Ishikawa (cell line): ENCODE measurements at regions not wholly inside any gene's neighbourhood (a gene's known extent, or its start where the extent isn't known, plus 50 kb on each side); places are given as distances from the start of the nearest gene placed in this dataset.

Experiments
- CEBPB ChIP-seq: IDR thresholded peaks from 2 replicates; pipeline ENCODE4 v1.6.1; 2012
- CREB1 ChIP-seq: IDR thresholded peaks from 2 replicates; pipeline ENCODE4 v1.6.1; 2012; ENCODE audit warnings: low read depth
- EGR1 ChIP-seq: IDR thresholded peaks from 2 replicates; pipeline ENCODE4 v1.6.1; 2012
- EP300 ChIP-seq: IDR thresholded peaks from 2 replicates; pipeline ENCODE4 v1.6.1; 2012; ENCODE audit warnings: borderline replicate concordance
- FOXM1 ChIP-seq: IDR thresholded peaks from 2 replicates; pipeline ENCODE4 v1.6.1; 2012; ENCODE audit warnings: low read depth, borderline replicate concordance
- NFIC ChIP-seq: IDR thresholded peaks from 2 replicates; pipeline ENCODE4 v1.6.1; 2012
- RAD21 ChIP-seq: IDR thresholded peaks from 2 replicates; pipeline ENCODE4 v1.6.1; 2012; ENCODE audit warnings: low read depth
- TAF1 ChIP-seq: IDR thresholded peaks from 2 replicates; pipeline ENCODE4 v1.6.1; 2012; ENCODE audit warnings: low read depth, mild to moderate bottlenecking
- TCF12 ChIP-seq: IDR thresholded peaks from 2 replicates; pipeline ENCODE4 v1.6.1; 2012; ENCODE audit warnings: low read depth
- TEAD4 ChIP-seq: IDR thresholded peaks from 2 replicates; pipeline ENCODE4 v1.6.1; 2012
- YY1 ChIP-seq: IDR thresholded peaks from 2 replicates; pipeline ENCODE4 v1.6.1; 2012; ENCODE audit warnings: low read depth
- ZBTB7A ChIP-seq: IDR thresholded peaks from 2 replicates; pipeline ENCODE4 v1.6.1; 2012; ENCODE audit warnings: low read depth
- TF ChIP-seq, protein P1 (sequence below): IDR thresholded peaks from 2 replicates; pipeline ENCODE4 v1.6.1; 2012
- TF ChIP-seq, protein P2 (sequence below): IDR thresholded peaks from 2 replicates; pipeline ENCODE4 v1.6.1; 2012
- TF ChIP-seq, protein P3 (sequence below): IDR thresholded peaks from 2 replicates; pipeline ENCODE4 v1.6.1; 2012; ENCODE audit warnings: low read depth, mild to moderate bottlenecking

DNA sequence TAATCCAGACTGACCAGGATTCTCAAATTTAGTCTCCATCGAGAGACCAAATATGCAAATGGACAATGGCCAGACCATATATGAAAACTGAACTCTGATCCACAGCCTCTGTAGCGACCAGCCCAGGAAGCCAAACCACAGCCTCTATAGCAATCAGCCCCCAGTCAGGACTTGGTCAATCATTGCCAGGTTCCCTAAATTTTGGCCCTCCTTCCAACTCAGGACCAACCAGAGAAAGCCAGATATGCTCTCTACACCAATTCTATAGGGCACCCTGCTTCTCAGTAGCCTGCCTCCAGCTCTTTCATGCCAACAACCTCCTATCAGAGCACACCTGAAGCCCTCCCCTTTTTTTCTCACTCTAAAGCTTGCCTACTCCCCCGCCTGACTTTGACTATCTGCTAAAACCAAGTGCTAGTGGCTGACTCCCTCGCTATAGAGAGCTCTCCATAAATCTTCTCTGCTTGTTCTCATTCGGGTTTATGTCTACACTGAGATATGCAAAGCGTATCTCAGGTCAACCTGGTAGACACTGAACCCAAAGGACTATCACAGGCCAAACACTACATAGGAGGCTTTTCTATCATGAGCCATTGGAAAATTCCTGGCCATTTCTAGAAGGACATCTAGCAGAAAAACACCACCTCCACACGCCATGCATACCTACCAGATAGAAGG, 110.5 kb upstream of the FUT8 start:
- TF ChIP-seq, protein P1, sequence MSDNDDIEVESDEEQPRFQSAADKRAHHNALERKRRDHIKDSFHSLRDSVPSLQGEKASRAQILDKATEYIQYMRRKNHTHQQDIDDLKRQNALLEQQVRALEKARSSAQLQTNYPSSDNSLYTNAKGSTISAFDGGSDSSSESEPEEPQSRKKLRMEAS = no peak
- TF ChIP-seq TCF12 (no peak), YY1 (no peak), FOXM1 (no peak), EGR1 (no peak), CREB1 (no peak), ZBTB7A (no peak), CEBPB (no peak), TAF1 (no peak), RAD21 (no peak), NFIC (no peak), TEAD4 (no peak), EP300 (no peak)
- TF ChIP-seq, protein P2, sequence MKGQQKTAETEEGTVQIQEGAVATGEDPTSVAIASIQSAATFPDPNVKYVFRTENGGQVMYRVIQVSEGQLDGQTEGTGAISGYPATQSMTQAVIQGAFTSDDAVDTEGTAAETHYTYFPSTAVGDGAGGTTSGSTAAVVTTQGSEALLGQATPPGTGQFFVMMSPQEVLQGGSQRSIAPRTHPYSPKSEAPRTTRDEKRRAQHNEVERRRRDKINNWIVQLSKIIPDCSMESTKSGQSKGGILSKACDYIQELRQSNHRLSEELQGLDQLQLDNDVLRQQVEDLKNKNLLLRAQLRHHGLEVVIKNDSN = no peak
- TF ChIP-seq, protein P3, sequence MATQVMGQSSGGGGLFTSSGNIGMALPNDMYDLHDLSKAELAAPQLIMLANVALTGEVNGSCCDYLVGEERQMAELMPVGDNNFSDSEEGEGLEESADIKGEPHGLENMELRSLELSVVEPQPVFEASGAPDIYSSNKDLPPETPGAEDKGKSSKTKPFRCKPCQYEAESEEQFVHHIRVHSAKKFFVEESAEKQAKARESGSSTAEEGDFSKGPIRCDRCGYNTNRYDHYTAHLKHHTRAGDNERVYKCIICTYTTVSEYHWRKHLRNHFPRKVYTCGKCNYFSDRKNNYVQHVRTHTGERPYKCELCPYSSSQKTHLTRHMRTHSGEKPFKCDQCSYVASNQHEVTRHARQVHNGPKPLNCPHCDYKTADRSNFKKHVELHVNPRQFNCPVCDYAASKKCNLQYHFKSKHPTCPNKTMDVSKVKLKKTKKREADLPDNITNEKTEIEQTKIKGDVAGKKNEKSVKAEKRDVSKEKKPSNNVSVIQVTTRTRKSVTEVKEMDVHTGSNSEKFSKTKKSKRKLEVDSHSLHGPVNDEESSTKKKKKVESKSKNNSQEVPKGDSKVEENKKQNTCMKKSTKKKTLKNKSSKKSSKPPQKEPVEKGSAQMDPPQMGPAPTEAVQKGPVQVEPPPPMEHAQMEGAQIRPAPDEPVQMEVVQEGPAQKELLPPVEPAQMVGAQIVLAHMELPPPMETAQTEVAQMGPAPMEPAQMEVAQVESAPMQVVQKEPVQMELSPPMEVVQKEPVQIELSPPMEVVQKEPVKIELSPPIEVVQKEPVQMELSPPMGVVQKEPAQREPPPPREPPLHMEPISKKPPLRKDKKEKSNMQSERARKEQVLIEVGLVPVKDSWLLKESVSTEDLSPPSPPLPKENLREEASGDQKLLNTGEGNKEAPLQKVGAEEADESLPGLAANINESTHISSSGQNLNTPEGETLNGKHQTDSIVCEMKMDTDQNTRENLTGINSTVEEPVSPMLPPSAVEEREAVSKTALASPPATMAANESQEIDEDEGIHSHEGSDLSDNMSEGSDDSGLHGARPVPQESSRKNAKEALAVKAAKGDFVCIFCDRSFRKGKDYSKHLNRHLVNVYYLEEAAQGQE = no peak

DNA sequence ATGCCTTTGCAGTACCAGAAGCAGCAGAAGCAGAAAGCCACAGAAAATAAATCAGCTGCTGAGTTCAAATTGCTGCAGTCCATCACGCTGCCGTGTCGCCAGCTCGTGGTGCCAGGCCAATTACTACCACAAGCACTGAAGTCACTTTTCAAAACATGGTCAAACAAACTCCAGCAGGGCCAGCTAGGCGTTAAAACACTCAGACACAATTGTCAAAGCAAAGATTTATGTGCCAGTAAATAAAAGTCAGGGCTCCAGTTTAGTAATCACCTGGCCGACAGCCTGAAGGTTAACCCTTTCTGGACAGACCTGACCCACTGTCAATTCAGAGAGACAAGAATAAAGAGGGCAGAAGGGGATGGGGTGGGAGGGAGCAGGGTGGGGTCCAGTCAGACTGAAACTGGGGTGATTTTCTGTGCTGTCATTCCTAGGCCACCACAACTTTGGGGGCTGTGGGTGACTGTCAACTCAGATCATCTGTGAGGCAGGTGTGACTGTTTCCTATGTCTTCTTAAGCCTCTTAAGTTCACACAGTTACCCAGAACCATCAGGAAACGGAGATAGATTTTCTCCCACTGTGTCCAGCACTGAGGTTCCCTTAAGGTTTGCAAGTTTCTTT, 109.8 kb upstream of the FUT8 start:
- TF ChIP-seq TCF12 (peak; percentile 69), RAD21 (peak; percentile 10; the same call in 1 of the 2 replicates), TEAD4 (no peak; the same call in 1 of the 2 replicates), YY1 (no peak), EP300 (peak; percentile 65), NFIC (peak; percentile 83), CEBPB (peak; percentile 64)
- TF ChIP-seq, protein P1 = 0 out of 2 replicates have a peak, but pooled peaks have one; percentile 39
- TF ChIP-seq, protein P2 = no peak

DNA sequence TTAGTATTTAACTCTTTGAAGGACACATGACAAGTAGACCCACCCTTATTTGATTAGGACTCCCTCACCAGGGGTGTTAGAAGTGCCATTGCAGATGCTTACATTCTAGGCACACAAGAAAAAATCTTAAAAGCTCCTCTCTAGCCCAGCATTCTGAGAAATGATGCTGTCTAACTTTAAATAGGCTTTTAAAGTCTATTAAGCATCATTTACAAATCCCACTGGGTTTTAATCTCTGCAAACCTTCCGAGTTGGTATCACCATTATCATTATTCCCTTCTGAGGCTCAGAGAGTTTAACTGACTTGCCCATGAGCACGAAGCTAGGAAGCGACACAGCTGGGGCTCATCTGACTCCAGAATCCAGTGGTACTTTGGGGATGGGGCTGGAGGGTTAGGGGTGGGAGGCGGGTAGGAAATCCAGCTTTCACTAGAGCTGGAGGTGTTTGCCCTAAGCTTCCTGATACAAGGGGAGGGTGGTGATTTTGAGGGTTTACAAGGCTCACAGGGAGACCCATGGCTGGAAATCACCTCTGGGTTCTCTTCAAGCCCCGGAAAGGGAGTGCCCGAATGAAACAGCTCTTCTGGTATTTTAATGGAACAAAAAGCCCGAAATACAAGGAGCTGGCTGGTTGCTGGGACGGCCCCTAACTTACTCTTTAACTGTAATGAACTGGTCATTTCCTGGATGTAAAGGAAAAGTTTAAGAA, 109.2 kb upstream of the FUT8 start:
- TF ChIP-seq, protein P3 = no peak
- TF ChIP-seq EP300 (no peak), EGR1 (no peak), YY1 (no peak), TCF12 (no peak), CEBPB (no peak), FOXM1 (no peak), ZBTB7A (no peak), NFIC (no peak), TEAD4 (no peak), RAD21 (no peak), TAF1 (no peak)
- TF ChIP-seq, protein P1 = no peak
- TF ChIP-seq, protein P2 = no peak

DNA sequence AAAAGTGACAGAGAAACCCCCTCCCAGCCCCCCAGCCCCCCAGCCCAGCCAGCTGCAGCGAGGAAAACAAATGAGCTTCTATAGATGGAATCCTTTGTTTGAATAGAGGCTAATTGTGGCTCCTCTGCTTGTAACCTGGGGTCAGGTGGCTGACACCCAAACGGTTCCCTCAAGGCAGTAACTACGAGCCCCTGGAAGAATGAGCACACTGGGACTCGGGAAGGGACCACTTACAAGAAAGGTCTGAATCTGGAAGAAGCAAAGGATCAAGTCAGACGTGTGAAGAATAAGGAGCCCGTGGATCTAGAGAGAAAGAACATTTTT, 108.7 kb upstream of the FUT8 start:
- TF ChIP-seq EGR1 (no peak), FOXM1 (no peak), NFIC (no peak), TAF1 (no peak), YY1 (no peak), CREB1 (no peak), ZBTB7A (no peak), CEBPB (no peak)
- TF ChIP-seq, protein P2 = no peak
